ENCODE measurements at regions not wholly inside any gene's neighbourhood (a gene's known extent, or its start where the extent isn't known, plus 50 kb on each side); places are given as distances from the start of the nearest gene placed in this dataset.

DNA sequence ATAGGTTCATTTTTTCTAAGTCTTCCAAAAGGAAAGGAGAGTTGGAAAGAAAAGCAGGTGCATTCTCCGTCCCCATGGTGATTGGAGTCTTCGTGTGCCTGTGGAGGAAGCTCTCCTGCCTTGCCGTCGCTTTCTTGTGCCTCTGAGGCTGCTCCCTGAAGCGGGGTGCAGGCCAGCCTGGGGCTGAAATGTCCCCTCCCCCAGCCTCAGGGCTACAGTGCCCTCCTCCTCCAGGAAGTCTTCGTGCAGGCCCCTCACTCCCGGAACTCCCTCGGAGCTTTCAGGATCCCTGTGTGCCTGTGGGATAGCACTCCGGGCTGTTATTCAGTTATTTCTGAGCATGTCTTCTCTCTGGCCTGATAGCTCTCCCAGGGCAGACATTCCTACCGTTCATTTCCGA lies 569.2 kb downstream of the VRK1 start:
- Histone ChIP-seq H3K4me1 (ENCODE audit: control insufficient read depth, insufficient read depth, low read length) (no peaks in the 10 kb centered on the region), H3K9me3 (replicated peaks; ENCODE audit: low read length) (peaks cover 4% of the 10 kb centered on the region), H3K27me3 (ENCODE audit: control insufficient read depth, insufficient read depth, low read length) (no peaks in the 10 kb centered on the region), H3K36me3 (ENCODE audit: insufficient read depth, low read length) (no peaks in the 10 kb centered on the region), H3K4me2 (ENCODE audit: low read length) (no peak overlapping the region), H3K9ac (ENCODE audit: low read depth, low read length) (no peak overlapping the region), H3K4me3 (ENCODE audit: low read length) (no peak overlapping the region)

DNA sequence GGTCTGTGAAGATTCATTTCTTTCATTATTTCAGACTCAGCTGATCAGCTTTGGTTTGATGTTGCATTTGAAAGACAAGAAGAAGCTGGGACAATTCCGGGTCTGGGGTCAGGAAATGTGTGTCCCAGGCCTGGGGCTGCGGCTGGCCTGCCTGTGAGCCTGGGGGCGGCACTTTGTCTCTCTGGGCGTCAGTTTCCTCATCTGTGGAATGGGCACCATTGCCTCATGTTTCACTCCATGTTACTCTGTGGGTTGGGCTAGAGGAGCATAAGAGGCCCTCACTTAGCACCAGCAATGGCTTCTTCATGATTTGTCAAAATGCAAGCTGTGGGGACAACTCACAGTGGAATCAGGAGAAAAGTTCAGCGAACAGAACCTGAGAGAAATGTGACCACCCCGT lies 570.1 kb downstream of the VRK1 start:
- H3K4me2 ChIP-seq (ENCODE audit: low read length), result no peak overlapping the region
- no peak overlapping the region for H3K4me3 ChIP-seq (ENCODE audit: low read length)
- H3K27me3 ChIP-seq (ENCODE audit: control insufficient read depth, insufficient read depth, low read length), result no peaks in the 10 kb centered on the region
- H3K9ac ChIP-seq (ENCODE audit: low read depth, low read length), result no peak overlapping the region
- peaks cover 4% of the 10 kb centered on the region for H3K9me3 ChIP-seq (replicated peaks; ENCODE audit: low read length)
- no peaks in the 10 kb centered on the region for H3K4me1 ChIP-seq (ENCODE audit: control insufficient read depth, insufficient read depth, low read length)
- H3K36me3 ChIP-seq (ENCODE audit: insufficient read depth, low read length), result no peaks in the 10 kb centered on the region

DNA sequence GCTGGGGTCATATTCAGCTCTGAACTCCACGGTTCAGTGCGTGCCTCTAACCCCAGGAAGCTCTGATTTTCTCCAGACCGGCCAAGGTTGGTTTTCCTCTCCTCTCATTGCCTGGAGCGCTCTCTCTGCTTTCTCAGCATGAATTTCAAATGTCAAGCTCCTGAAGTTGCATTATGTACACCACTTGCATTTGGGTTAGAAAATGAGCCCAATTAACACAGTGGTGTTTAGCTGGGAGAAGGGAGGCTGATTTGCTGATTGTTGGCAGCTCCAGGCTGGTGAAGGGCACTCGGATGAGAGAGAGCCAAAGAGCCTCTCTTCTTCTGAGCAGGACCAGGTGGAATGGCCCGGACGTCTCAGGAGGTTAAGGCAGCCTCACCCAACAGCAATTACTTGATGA lies 570.9 kb downstream of the VRK1 start:
- Histone ChIP-seq H3K4me3 (ENCODE audit: low read length) (no peak overlapping the region), H3K9ac (ENCODE audit: low read depth, low read length) (no peak overlapping the region), H3K4me2 (ENCODE audit: low read length) (no peak overlapping the region), H3K9me3 (replicated peaks; ENCODE audit: low read length) (peaks cover 4% of the 10 kb centered on the region), H3K36me3 (ENCODE audit: insufficient read depth, low read length) (no peaks in the 10 kb centered on the region), H3K27me3 (ENCODE audit: control insufficient read depth, insufficient read depth, low read length) (no peaks in the 10 kb centered on the region), H3K4me1 (ENCODE audit: control insufficient read depth, insufficient read depth, low read length) (no peaks in the 10 kb centered on the region)

DNA sequence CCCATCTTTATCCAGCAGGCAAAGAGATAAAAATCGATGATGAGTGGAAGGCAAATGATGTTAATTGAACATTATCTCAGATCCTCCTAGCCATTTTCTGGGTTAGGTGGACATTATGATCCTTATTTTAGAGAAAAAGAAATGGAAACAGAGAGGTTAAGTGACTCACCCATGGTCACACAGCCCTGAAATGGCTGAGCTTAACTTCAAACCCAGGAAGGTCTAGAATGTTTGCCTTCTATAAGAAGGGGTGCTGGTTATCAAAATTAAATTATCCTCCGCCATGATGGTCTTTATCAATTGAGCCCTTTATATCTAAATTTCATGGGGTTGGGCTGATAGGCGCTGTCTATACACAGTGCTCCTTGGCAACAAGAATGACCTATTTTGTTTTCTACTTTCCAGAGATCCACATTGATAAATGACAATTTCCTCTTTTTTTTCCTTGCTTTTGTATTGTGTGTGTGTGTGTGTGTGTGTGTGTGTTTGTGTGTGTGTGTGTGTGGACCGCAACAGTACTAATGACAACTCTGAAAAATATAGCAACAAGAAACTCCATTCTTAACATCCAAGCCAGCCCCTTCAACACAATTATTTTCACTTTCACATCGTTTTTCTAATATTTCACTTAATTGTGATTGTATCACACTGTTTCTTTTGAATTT lies 571.9 kb downstream of the VRK1 start:
- no peak overlapping the region for H3K9ac ChIP-seq (ENCODE audit: low read depth, low read length)
- peaks cover 6% of the 10 kb centered on the region for H3K9me3 ChIP-seq (replicated peaks; ENCODE audit: low read length)

DNA sequence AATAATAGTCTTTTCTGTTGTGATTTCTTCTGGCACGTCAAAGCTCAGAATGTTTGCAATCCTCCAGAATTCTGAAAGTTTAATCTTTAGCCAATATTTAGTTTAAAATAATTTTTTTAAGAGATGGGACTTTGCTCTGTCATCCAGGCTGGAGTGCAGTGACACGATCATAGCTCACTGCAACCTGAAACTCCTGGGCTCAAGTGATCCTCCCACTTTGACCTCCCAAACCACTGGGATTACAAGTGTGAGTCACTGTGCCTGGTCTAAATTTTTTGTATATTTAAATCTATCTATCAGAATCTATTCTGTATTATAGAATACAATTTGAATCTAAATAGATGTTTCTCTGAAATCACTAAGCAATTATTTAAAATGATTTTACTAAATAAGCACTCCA lies 572.7 kb downstream of the VRK1 start:
- H3K4me3 ChIP-seq (ENCODE audit: low read length), result no peak overlapping the region
- no peak overlapping the region for H3K4me2 ChIP-seq (ENCODE audit: low read length)
- peaks cover 9% of the 10 kb centered on the region for H3K9me3 ChIP-seq (replicated peaks; ENCODE audit: low read length)
- no peaks in the 10 kb centered on the region for H3K4me1 ChIP-seq (ENCODE audit: control insufficient read depth, insufficient read depth, low read length)
- H3K9ac ChIP-seq (ENCODE audit: low read depth, low read length), result no peak overlapping the region
- no peaks in the 10 kb centered on the region for H3K36me3 ChIP-seq (ENCODE audit: insufficient read depth, low read length)
- no peaks in the 10 kb centered on the region for H3K27me3 ChIP-seq (ENCODE audit: control insufficient read depth, insufficient read depth, low read length)

More for the DNA sequence above, 571.9 kb downstream of the VRK1 start:
- Histone ChIP-seq H3K4me3 (ENCODE audit: low read length) (no peak overlapping the region), H3K27me3 (ENCODE audit: control insufficient read depth, insufficient read depth, low read length) (no peaks in the 10 kb centered on the region), H3K36me3 (ENCODE audit: insufficient read depth, low read length) (no peaks in the 10 kb centered on the region), H3K4me2 (ENCODE audit: low read length) (no peak overlapping the region), H3K4me1 (ENCODE audit: control insufficient read depth, insufficient read depth, low read length) (no peaks in the 10 kb centered on the region)

DNA sequence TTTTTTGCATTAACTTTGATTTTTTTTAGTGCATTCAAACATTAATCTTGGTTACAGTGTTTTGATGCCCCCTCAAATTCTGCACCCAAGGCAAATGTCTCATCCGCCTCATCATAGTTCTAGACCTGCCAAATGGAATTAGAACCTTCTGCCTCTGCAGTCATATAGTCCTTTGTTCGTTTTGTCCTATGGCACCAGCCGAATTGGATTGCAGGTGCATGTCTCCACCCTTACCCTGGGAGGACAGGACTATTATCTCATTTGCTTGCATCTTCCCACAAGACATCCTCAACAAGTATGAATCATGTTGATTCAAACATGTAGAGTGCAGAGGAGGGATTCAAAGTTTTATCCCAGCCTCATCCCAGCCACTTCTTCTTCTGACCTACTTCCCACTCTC lies 579.1 kb downstream of the VRK1 start:
- Histone ChIP-seq H3K4me3 (ENCODE audit: low read length) (no peak overlapping the region), H3K4me1 (ENCODE audit: control insufficient read depth, insufficient read depth, low read length) (no peaks in the 10 kb centered on the region), H3K27me3 (ENCODE audit: control insufficient read depth, insufficient read depth, low read length) (no peaks in the 10 kb centered on the region), H3K9ac (ENCODE audit: low read depth, low read length) (no peak overlapping the region), H3K36me3 (ENCODE audit: insufficient read depth, low read length) (no peaks in the 10 kb centered on the region), H3K4me2 (ENCODE audit: low read length) (no peak overlapping the region), H3K9me3 (replicated peaks; ENCODE audit: low read length) (peaks cover 5% of the 10 kb centered on the region)

DNA sequence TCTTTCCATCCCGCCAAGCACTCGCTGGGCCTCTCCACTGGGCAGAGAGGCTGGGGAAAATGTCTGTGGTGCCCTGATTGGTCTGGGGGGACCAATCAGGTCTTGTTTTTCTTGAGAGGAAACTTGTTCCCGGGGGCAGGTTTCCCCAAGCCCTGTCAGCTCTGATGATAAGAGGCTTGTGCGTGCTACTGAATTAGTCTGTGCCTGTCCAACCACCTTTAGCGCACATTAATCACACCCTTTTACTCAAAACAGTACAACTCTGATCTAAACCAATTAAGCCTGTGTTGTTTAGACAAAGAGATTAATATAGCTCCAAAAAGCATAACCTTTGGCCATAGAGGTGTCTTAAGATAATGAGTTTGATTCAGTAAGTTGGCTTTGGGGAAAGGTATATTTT lies 580.4 kb downstream of the VRK1 start:
- Histone ChIP-seq H3K27me3 (ENCODE audit: control insufficient read depth, insufficient read depth, low read length) (no peaks in the 10 kb centered on the region), H3K36me3 (ENCODE audit: insufficient read depth, low read length) (no peaks in the 10 kb centered on the region), H3K4me1 (ENCODE audit: control insufficient read depth, insufficient read depth, low read length) (no peaks in the 10 kb centered on the region), H3K9me3 (replicated peaks; ENCODE audit: low read length) (peaks cover 5% of the 10 kb centered on the region), H3K4me2 (ENCODE audit: low read length) (no peak overlapping the region), H3K9ac (ENCODE audit: low read depth, low read length) (no peak overlapping the region), H3K4me3 (ENCODE audit: low read length) (no peak overlapping the region)

DNA sequence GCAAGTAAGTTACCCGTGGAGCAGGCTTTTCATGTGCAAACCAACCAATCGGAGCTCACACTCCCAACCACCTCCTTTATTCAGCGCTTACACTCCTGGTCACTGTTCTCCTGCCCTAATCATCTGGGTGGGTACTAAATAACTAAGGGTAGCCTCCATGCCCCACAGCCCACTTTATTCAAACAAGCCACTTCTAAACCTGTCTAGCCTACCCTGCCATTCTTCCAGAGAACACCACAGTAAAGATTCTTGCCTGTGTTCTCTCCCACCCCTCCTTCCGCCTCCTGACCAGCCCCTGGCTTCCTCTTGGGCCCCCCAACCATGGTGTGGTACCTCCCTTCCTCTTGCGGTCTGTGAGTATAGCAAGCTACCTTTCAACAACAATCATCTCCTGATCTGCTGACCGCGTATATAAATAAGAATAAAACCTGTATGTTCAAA lies 581.9 kb downstream of the VRK1 start:
- Histone ChIP-seq H3K9me3 (replicated peaks; ENCODE audit: low read length) (peaks cover 11% of the 10 kb centered on the region), H3K4me1 (ENCODE audit: control insufficient read depth, insufficient read depth, low read length) (no peaks in the 10 kb centered on the region), H3K4me3 (ENCODE audit: low read length) (no peak overlapping the region), H3K9ac (ENCODE audit: low read depth, low read length) (no peak overlapping the region), H3K27me3 (ENCODE audit: control insufficient read depth, insufficient read depth, low read length) (no peaks in the 10 kb centered on the region), H3K4me2 (ENCODE audit: low read length) (no peak overlapping the region), H3K36me3 (ENCODE audit: insufficient read depth, low read length) (no peaks in the 10 kb centered on the region)

DNA sequence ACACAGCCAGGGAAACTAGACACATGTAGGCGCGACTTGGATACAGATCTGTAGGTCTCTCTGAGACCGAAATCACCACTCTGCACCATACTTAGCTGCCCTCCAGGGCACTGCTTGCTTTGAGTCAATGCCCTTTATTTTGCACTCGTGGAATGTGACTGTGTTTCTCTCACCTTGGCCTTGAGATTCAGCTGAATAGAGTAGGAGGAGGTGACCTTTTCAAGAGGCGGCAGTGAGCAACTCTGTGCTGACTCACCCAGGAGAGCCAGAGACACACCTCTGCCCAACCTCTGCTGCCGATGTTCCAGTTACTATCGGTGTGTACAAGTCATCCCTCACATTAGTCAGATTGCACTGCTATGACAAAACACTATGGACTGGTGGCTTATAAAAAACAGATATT lies 583.4 kb downstream of the VRK1 start:
- no peak overlapping the region for H3K4me3 ChIP-seq (ENCODE audit: low read length)
- H3K9me3 ChIP-seq (replicated peaks; ENCODE audit: low read length), result peaks cover 9% of the 10 kb centered on the region
- H3K27me3 ChIP-seq (ENCODE audit: control insufficient read depth, insufficient read depth, low read length), result no peaks in the 10 kb centered on the region
- no peak overlapping the region for H3K9ac ChIP-seq (ENCODE audit: low read depth, low read length)
- no peak overlapping the region for H3K4me2 ChIP-seq (ENCODE audit: low read length)
- no peaks in the 10 kb centered on the region for H3K36me3 ChIP-seq (ENCODE audit: insufficient read depth, low read length)
- no peaks in the 10 kb centered on the region for H3K4me1 ChIP-seq (ENCODE audit: control insufficient read depth, insufficient read depth, low read length)

DNA sequence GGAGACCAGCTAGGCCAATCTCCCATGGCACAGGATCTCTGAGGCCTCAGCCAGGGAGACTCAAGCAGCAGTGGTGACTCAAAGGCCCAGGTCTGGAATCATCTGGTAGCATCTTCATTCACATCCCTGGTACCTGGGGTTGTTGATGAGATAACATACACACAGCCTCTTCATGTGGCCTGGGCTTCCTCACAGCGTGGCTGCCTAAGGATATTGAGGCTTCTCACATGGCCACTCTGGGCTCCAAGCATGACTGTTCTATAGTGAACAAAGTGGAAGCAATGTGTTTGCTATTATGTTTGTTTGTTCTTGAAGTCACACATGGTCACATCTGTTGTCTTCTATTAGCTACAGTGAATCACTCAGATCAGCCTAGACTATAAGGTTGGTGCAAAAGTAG lies 584.1 kb downstream of the VRK1 start:
- Histone ChIP-seq H3K4me3 (ENCODE audit: low read length) (no peak overlapping the region), H3K4me1 (ENCODE audit: control insufficient read depth, insufficient read depth, low read length) (no peaks in the 10 kb centered on the region), H3K27me3 (ENCODE audit: control insufficient read depth, insufficient read depth, low read length) (no peaks in the 10 kb centered on the region), H3K9ac (ENCODE audit: low read depth, low read length) (no peak overlapping the region), H3K36me3 (ENCODE audit: insufficient read depth, low read length) (no peaks in the 10 kb centered on the region), H3K9me3 (replicated peaks; ENCODE audit: low read length) (peaks cover 12% of the 10 kb centered on the region), H3K4me2 (ENCODE audit: low read length) (no peak overlapping the region)

DNA sequence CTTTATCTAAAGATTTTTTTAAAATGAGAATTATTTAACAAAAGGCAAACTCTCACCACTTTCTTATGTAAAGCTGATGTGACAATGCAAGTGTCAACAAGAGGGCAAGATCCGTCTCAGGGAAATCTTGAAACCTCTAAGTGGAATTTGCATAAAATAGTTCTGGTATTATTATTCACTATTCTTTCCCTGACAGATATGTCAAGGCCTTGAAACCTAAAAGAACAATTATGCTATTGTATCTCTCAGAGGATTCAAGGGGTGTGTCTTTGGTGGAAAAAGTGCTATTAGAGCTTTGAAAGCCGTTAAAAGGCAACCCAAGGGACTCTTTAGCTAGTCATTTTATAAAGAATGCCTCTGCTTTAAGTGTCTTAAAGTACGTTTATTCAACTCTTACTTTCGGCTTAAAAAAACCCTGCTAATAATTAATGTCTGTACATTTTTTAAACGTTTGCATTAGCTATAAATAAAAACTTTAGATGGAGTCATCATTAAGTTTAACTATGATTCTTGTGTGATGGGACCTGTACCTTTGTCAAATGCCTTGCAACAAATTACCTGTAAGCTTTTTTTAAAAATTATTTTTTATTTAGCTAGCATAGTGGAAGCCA lies 585.5 kb downstream of the VRK1 start:
- no peaks in the 10 kb centered on the region for H3K4me1 ChIP-seq (ENCODE audit: control insufficient read depth, insufficient read depth, low read length)
- no peaks in the 10 kb centered on the region for H3K36me3 ChIP-seq (ENCODE audit: insufficient read depth, low read length)
- peaks cover 12% of the 10 kb centered on the region for H3K9me3 ChIP-seq (replicated peaks; ENCODE audit: low read length)
- H3K9ac ChIP-seq (ENCODE audit: low read depth, low read length), result no peak overlapping the region
- H3K27me3 ChIP-seq (ENCODE audit: control insufficient read depth, insufficient read depth, low read length), result no peaks in the 10 kb centered on the region
- H3K4me2 ChIP-seq (ENCODE audit: low read length), result no peak overlapping the region
- H3K4me3 ChIP-seq (ENCODE audit: low read length), result no peak overlapping the region

DNA sequence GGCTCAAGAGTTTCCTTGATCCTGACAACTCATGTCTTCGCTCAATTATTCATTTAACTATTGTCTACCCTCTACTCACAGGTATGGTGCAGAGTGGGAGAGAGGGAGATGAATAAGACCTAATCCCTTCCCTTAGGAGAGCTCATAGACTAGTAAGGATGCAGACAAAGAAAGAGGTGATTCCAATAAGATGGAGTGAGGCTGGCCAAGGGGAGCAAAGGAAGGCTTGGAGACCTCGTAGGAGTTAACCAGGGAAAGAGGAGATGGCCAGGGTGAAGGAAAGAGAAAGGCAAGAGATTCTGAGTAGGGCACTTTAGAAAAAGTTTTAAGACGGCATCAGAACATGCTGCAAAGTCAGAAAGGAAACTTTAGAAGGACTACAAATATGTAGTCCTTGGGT lies 588.5 kb downstream of the VRK1 start:
- Histone ChIP-seq H3K4me3 (ENCODE audit: low read length) (no peak overlapping the region), H3K9me3 (replicated peaks; ENCODE audit: low read length) (peaks cover 20% of the 10 kb centered on the region), H3K27me3 (ENCODE audit: control insufficient read depth, insufficient read depth, low read length) (no peaks in the 10 kb centered on the region), H3K4me1 (ENCODE audit: control insufficient read depth, insufficient read depth, low read length) (no peaks in the 10 kb centered on the region), H3K36me3 (ENCODE audit: insufficient read depth, low read length) (no peaks in the 10 kb centered on the region), H3K4me2 (ENCODE audit: low read length) (no peak overlapping the region), H3K9ac (ENCODE audit: low read depth, low read length) (no peak overlapping the region)

All from skeletal muscle satellite cell (primary cell).